Uterus (tissue), 2 donors: ENCODE measurements at regions not wholly inside any gene's neighbourhood (a gene's known extent, or its start where the extent isn't known, plus 50 kb on each side); places are given as distances from the start of the nearest gene placed in this dataset.

Source experiments
- POLR2A ChIP-seq, 2 donors: fragments of 450-650 bp; IDR thresholded peaks; one replicate each; pipeline ENCODE4 v1.6.1; 2016; ENCODE audit warnings: antibody characterized with exemption in 2 of 2, mild to moderate bottlenecking in 1 of 2, moderate library complexity in 1 of 2
- TF ChIP-seq, protein P1 (sequence below), 4 experiments: fragments of 200-600 bp in 2 of 4; fragments of 450-650 bp in 2 of 4; sonication (generic) in 2 of 4; IDR thresholded peaks; one replicate each; pipeline ENCODE4 v1.5.1; 2016 to 2019; ENCODE audit warnings: antibody characterized with exemption in 4 of 4, mild to moderate bottlenecking in 2 of 4, moderate library complexity in 1 of 4

DNA sequence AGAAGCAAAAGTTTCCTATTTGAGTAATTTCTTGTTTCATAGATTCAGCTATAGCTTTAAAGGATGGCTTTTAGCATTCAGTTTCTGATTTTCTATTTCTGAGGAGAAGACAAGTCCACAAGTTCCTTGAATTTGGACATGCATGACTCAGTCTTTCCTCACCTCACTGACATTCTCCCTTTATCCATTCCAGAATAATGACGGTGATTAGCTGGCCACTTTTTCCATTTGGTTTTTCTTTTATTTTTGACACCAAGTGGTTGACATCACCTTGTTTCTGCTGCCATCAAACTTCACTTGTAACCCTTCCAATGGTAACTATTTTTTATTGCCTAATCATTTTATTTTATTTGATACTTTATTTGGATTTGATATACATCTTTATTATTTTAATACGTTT, 404.4 kb upstream of the KCNMB2 start:
- TF ChIP-seq, protein P1, sequence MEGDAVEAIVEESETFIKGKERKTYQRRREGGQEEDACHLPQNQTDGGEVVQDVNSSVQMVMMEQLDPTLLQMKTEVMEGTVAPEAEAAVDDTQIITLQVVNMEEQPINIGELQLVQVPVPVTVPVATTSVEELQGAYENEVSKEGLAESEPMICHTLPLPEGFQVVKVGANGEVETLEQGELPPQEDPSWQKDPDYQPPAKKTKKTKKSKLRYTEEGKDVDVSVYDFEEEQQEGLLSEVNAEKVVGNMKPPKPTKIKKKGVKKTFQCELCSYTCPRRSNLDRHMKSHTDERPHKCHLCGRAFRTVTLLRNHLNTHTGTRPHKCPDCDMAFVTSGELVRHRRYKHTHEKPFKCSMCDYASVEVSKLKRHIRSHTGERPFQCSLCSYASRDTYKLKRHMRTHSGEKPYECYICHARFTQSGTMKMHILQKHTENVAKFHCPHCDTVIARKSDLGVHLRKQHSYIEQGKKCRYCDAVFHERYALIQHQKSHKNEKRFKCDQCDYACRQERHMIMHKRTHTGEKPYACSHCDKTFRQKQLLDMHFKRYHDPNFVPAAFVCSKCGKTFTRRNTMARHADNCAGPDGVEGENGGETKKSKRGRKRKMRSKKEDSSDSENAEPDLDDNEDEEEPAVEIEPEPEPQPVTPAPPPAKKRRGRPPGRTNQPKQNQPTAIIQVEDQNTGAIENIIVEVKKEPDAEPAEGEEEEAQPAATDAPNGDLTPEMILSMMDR (IDR thresholded peaks at IDR 0.05): no peak
- TF ChIP-seq POLR2A (IDR thresholded peaks at IDR 0.05): no peak
